Ishikawa (cell line): ENCODE measurements at regions not wholly inside any gene's neighbourhood (a gene's known extent, or its start where the extent isn't known, plus 50 kb on each side); places are given as distances from the start of the nearest gene placed in this dataset.

Experiments used
- CEBPB ChIP-seq: IDR thresholded peaks from 2 replicates; pipeline ENCODE4 v1.6.1; 2012
- CREB1 ChIP-seq: IDR thresholded peaks from 2 replicates; pipeline ENCODE4 v1.6.1; 2012; ENCODE audit warnings: low read depth
- EGR1 ChIP-seq: IDR thresholded peaks from 2 replicates; pipeline ENCODE4 v1.6.1; 2012
- EP300 ChIP-seq: IDR thresholded peaks from 2 replicates; pipeline ENCODE4 v1.6.1; 2012; ENCODE audit warnings: borderline replicate concordance
- FOXM1 ChIP-seq: IDR thresholded peaks from 2 replicates; pipeline ENCODE4 v1.6.1; 2012; ENCODE audit warnings: low read depth, borderline replicate concordance
- MAX ChIP-seq: IDR thresholded peaks from 2 replicates; pipeline ENCODE4 v1.6.1; 2012
- NFIC ChIP-seq: IDR thresholded peaks from 2 replicates; pipeline ENCODE4 v1.6.1; 2012
- RAD21 ChIP-seq: IDR thresholded peaks from 2 replicates; pipeline ENCODE4 v1.6.1; 2012; ENCODE audit warnings: low read depth
- REST ChIP-seq: IDR thresholded peaks from 2 replicates; pipeline ENCODE4 v1.6.1; 2012; ENCODE audit warnings: low read depth, mild to moderate bottlenecking
- TAF1 ChIP-seq: IDR thresholded peaks from 2 replicates; pipeline ENCODE4 v1.6.1; 2012; ENCODE audit warnings: low read depth, mild to moderate bottlenecking
- TCF12 ChIP-seq: IDR thresholded peaks from 2 replicates; pipeline ENCODE4 v1.6.1; 2012; ENCODE audit warnings: low read depth
- TEAD4 ChIP-seq: IDR thresholded peaks from 2 replicates; pipeline ENCODE4 v1.6.1; 2012
- USF1 ChIP-seq: IDR thresholded peaks from 2 replicates; pipeline ENCODE4 v1.6.1; 2012
- YY1 ChIP-seq: IDR thresholded peaks from 2 replicates; pipeline ENCODE4 v1.6.1; 2012; ENCODE audit warnings: low read depth
- ZBTB7A ChIP-seq: IDR thresholded peaks from 2 replicates; pipeline ENCODE4 v1.6.1; 2012; ENCODE audit warnings: low read depth

DNA sequence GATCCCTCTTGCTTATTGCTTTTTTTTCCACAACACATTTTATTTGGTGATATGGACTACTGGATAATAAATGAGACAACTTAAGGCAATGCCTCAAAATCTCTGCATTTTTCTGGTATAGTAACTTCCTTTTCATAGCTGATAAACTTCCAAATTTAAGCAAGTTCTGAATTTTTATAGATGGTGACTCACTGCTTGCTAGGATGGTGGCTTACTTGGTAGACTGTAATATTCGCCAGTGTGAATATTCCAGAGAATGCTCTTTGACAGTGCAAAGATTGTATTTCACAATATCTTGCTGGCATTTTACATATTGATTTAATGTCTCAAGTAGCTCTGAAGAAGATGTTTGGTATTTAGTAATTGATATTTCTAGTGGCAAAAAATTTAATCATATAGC, 472.4 kb downstream of the TFEC start:
- TF ChIP-seq YY1: no peak
- no peak for TF ChIP-seq FOXM1
- no peak for TF ChIP-seq TAF1
- TF ChIP-seq USF1: no peak
- TF ChIP-seq ZBTB7A: no peak
- no peak for TF ChIP-seq TEAD4
- TF ChIP-seq REST: no peak
- no peak for TF ChIP-seq MAX
- no peak for TF ChIP-seq TCF12
- no peak for TF ChIP-seq RAD21
- TF ChIP-seq NFIC: no peak
- no peak for TF ChIP-seq CEBPB
- TF ChIP-seq EP300: no peak
- no peak for TF ChIP-seq CREB1
- no peak for TF ChIP-seq EGR1

- TF ChIP-seq USF1: no peak
- TF ChIP-seq TCF12: no peak
- TF ChIP-seq FOXM1: no peak
- TF ChIP-seq TEAD4: no peak
- TF ChIP-seq CREB1: no peak
- no peak for TF ChIP-seq EP300
- TF ChIP-seq TAF1: no peak
- no peak for TF ChIP-seq NFIC
- TF ChIP-seq ZBTB7A: no peak
- TF ChIP-seq CEBPB: no peak
- no peak for TF ChIP-seq MAX
- TF ChIP-seq EGR1: no peak
Observed at GRCh38 chr7:115552766-115553165, 477.8 kb downstream of the TFEC start.

DNA sequence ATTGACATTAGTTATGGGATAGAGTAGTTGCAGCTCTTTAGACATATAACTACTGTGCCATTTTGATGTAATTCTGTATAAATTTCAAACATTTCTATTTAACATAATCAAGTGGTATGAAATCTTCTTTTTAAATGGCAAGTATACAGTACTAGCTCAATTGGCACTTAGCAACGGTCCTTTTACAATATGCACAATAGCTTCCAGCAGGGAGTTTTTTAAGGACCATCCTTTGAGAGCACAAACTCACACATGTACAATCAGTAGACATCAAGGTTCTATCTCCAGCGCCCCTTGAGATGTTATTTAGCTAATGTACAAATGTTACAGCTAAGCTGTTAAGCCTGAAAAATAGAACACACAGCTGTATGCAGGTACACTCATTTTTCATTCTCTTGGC, 480.7 kb downstream of the TFEC start:
- no peak for TF ChIP-seq REST

DNA sequence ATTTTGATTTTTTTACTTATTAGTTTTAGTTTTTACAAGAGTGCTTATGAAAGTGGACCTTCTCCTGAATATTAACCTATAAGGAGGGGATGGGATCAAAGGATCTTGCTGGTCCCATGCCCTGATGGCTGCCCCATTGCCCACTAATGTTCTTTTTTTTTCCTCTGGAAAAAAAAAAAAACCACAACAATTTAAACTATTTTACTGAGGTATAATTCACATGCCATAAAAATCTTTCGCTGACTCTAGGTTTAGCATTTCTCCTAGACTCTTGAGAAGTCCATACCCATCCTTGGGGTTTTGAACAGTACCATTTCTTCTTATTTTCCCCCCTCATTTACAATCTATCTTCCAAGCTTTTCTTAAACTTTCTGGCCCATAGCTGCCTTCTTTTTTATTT, 481.8 kb downstream of the TFEC start:
- TF ChIP-seq RAD21 (no peak), EP300 (no peak), YY1 (no peak), TEAD4 (no peak), NFIC (no peak), REST (no peak), CREB1 (no peak), CEBPB (no peak), TCF12 (no peak), TAF1 (no peak), EGR1 (no peak), USF1 (no peak), ZBTB7A (no peak), MAX (no peak), FOXM1 (no peak)
